ENCODE measurements at regions not wholly inside any gene's neighbourhood (a gene's known extent, or its start where the extent isn't known, plus 50 kb on each side); places are given as distances from the start of the nearest gene placed in this dataset.

DNA sequence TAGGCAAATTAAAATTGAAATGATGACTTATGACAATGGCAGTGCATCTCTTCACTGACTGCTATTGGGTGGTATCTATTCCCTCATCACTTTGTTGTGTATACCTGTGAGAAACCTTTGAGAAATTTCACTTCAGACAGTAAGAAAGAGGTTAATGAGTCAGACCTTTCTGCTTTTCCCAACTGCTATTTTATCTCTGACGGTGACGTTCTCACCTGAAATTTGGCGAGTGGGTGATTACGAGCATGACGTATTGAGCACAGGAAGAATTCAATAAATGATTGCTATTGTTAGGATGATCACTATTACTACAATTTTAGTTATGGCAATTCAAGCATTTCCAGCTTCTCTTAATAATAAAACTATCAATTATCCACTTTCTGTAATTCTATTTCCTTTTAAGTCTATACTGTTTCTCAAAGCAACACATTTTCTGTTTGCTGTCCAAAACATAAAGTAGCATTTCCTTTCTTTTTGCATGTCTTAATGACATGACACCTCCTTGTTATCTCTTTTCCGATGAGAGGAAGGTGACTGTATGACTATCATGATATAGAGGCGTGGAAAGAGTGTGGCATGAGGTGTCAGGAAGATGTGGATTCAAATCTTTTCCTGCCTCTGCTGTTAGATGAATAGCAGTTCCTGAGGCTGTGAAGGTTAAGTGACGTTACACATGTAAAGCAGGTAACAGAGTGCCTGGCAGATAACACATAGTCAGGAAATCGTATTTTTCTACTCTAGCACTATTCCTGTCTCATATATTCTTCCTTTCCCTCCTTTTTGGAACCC lies 504.9 kb upstream of the SEMA6D start:
- DNase-seq (ENCODE audit: low read depth), result no peak
- TF ChIP-seq, protein P1, sequence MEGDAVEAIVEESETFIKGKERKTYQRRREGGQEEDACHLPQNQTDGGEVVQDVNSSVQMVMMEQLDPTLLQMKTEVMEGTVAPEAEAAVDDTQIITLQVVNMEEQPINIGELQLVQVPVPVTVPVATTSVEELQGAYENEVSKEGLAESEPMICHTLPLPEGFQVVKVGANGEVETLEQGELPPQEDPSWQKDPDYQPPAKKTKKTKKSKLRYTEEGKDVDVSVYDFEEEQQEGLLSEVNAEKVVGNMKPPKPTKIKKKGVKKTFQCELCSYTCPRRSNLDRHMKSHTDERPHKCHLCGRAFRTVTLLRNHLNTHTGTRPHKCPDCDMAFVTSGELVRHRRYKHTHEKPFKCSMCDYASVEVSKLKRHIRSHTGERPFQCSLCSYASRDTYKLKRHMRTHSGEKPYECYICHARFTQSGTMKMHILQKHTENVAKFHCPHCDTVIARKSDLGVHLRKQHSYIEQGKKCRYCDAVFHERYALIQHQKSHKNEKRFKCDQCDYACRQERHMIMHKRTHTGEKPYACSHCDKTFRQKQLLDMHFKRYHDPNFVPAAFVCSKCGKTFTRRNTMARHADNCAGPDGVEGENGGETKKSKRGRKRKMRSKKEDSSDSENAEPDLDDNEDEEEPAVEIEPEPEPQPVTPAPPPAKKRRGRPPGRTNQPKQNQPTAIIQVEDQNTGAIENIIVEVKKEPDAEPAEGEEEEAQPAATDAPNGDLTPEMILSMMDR (conservative IDR thresholded peaks at IDR 0.05; ENCODE audit: low read length), result no peak
- no peak overlapping the region for H3K4me3 ChIP-seq (ENCODE audit: low read length)

DNA sequence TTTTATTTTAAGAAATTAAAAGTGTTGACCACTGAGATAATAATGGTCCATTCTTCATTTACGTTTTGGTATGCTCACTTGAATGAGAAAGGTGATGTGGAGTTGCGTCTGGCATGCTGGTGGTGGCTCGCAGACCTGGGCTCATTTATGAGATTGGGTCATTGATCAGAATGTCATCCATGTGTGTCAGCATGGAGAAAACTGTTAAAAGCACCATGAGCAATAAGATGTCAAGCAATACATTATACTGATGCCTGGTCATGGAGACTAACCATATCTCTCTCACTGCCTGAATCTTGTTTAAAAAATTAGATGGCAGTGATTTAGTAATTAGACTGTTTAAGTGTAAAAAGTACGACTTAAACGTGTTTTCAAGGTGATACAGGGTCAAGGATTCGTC lies 503.4 kb upstream of the SEMA6D start:
- DNase-seq (ENCODE audit: low read depth), result no peak
- TF ChIP-seq, protein P1 (conservative IDR thresholded peaks at IDR 0.05; ENCODE audit: low read length), result no peak
- H3K4me3 ChIP-seq (ENCODE audit: low read length), result no peak overlapping the region

DNA sequence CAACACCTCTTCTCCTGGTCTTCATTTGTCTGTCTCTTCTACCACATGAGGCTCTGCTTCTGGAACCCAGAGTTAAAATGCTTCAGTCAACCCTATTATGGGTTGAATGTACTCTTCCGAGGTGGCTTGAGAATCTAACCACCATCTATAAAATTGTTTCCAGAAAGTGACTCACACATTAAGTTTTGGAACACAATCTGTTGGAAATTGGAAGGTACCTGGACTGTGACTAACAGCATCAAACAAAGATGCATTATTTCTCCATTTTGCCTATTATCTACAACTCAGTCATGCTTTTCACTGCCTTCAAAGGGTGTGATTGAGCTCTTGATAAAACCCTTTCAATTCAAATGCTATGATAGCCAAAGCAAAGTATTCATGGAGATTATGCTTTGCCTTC lies 499.0 kb upstream of the SEMA6D start:
- H3K4me3 ChIP-seq (ENCODE audit: low read length), result no peak overlapping the region
- TF ChIP-seq, protein P1 (conservative IDR thresholded peaks at IDR 0.05; ENCODE audit: low read length), result no peak
- DNase-seq (ENCODE audit: low read depth), result no peak

DNA sequence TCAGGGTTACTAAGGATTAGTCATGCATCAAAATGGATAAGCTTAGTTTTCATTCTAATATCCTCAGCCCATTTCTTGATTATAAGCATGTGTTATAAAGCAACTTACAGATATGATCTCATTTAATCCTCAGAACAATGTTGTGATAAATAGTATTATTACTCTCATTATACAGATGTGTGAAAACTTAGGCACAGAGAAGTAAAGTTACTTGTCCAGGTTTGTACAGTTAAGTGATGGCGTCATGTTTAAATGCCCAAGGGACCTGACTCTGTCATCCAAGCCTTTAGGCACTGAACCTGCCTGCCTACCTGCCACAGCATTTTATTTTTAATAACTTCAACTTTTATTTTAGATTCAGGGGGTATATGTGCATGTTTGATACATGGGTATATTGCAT lies 472.9 kb upstream of the SEMA6D start:
- DNase-seq (ENCODE audit: low read depth), result no peak

DNA sequence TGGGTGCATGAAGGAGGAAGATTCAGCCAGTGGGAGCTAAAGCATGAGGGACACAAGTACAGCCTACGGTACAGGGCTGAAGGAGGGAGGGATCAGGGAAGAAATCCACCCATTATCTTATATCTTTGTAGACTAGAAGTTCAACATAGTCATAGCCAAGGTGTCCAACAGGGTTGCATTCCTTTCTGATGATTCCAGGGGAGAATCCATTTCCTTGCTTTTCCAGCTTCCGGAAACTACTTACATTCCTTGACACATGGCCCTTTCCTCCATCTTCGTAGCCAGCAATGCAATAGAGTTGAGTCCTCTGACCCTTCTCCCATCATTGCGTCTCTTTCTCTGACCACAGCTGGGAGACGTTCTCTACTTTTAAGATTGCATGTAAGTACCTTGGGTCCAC lies 471.0 kb upstream of the SEMA6D start:
- H3K4me3 ChIP-seq (ENCODE audit: low read length), result no peak overlapping the region
- TF ChIP-seq, protein P1 (conservative IDR thresholded peaks at IDR 0.05; ENCODE audit: low read length), result no peak
- DNase-seq (ENCODE audit: low read depth), result no peak

More for the DNA sequence above, 472.9 kb upstream of the SEMA6D start:
- no peak overlapping the region for H3K4me3 ChIP-seq (ENCODE audit: low read length)
- TF ChIP-seq, protein P1 (conservative IDR thresholded peaks at IDR 0.05; ENCODE audit: low read length), result no peak

DNA sequence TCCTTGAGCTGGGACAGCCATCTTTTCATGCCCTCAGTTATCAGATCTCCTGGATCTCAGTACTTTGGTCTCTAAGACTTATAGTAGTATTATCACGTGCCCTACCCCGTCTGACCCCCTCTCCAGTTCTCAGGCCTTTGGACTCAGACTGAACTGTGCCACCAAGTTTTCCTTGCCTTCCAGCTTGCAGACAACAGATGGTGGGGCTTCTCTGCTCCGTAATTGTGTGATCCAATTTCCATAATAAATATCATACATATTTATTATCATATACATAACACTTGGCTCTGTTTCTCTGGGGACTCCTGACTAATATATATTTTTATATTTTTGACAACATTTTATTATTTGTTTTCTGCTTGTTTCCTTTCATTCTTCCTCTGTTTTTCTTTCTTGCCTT lies 458.8 kb upstream of the SEMA6D start:
- no peak for DNase-seq (ENCODE audit: low read depth)
- TF ChIP-seq, protein P1 (conservative IDR thresholded peaks at IDR 0.05; ENCODE audit: low read length), result no peak
- no peak overlapping the region for H3K4me3 ChIP-seq (ENCODE audit: low read length)

DNA sequence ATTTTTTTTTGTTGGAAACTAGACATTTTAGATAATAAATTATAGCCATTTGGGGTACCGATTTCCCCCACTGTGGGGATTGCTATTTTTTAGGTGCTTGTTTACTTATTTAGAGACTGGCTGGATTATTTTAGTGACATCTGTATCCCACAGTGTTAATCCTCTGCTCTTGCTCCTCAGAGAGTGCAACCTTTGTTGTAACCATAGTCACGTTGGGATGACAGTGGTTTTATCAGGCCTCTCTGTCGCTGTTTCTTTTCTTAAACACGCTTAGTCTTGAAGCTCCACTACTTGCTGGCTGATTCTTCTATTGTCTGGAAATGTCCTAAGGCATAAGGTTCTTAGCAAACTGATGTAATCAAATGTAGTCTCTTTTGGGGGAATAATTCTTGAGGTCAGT lies 451.6 kb upstream of the SEMA6D start:
- H3K4me3 ChIP-seq (ENCODE audit: low read length), result no peak overlapping the region
- DNase-seq (ENCODE audit: low read depth), result no peak
- TF ChIP-seq, protein P1 (conservative IDR thresholded peaks at IDR 0.05; ENCODE audit: low read length), result no peak
